ENCODE measurements at regions not wholly inside any gene's neighbourhood (a gene's known extent, or its start where the extent isn't known, plus 50 kb on each side); places are given as distances from the start of the nearest gene placed in this dataset.

DNA sequence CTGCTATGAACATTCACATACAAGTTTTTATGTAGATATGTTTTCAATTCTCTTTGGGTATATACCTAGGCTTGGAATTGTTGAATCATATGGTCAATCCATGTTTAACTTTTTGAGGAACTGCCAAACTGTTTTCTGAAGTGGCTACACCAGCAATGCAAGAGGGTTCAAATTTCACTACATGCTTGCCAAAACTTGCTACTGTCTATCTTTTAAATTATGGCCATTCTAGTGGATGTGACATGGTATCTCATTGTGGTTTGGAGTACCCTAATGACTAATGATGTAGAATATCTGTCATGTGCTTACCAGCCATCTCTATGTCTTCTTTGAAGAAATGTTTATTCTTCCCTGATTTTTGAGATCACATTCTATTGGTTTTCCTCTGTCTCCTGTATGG is 860.3 kb downstream of the DIAPH3 start:
- TF ChIP-seq POLR2AphosphoS5 (IDR thresholded peaks at IDR 0.05; ENCODE audit: low read depth, low read length) (no peak), SIN3A (IDR thresholded peaks at IDR 0.05; ENCODE audit: borderline replicate concordance, insufficient read depth, low read length) (no peak), TAF1 (IDR thresholded peaks at IDR 0.05; ENCODE audit: borderline replicate concordance, insufficient read depth, low read length) (no peak), FOXP2 (optimal IDR thresholded peaks at IDR 0.05; ENCODE audit: borderline replicate concordance, extremely low read depth, extremely low read length, insufficient read depth) (no peak)
- TF ChIP-seq, protein P1, sequence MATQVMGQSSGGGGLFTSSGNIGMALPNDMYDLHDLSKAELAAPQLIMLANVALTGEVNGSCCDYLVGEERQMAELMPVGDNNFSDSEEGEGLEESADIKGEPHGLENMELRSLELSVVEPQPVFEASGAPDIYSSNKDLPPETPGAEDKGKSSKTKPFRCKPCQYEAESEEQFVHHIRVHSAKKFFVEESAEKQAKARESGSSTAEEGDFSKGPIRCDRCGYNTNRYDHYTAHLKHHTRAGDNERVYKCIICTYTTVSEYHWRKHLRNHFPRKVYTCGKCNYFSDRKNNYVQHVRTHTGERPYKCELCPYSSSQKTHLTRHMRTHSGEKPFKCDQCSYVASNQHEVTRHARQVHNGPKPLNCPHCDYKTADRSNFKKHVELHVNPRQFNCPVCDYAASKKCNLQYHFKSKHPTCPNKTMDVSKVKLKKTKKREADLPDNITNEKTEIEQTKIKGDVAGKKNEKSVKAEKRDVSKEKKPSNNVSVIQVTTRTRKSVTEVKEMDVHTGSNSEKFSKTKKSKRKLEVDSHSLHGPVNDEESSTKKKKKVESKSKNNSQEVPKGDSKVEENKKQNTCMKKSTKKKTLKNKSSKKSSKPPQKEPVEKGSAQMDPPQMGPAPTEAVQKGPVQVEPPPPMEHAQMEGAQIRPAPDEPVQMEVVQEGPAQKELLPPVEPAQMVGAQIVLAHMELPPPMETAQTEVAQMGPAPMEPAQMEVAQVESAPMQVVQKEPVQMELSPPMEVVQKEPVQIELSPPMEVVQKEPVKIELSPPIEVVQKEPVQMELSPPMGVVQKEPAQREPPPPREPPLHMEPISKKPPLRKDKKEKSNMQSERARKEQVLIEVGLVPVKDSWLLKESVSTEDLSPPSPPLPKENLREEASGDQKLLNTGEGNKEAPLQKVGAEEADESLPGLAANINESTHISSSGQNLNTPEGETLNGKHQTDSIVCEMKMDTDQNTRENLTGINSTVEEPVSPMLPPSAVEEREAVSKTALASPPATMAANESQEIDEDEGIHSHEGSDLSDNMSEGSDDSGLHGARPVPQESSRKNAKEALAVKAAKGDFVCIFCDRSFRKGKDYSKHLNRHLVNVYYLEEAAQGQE (IDR thresholded peaks at IDR 0.05; ENCODE audit: insufficient read depth in 1 of 2, low read depth in 2 of 2, low read length in 2 of 2), result no peak

DNA sequence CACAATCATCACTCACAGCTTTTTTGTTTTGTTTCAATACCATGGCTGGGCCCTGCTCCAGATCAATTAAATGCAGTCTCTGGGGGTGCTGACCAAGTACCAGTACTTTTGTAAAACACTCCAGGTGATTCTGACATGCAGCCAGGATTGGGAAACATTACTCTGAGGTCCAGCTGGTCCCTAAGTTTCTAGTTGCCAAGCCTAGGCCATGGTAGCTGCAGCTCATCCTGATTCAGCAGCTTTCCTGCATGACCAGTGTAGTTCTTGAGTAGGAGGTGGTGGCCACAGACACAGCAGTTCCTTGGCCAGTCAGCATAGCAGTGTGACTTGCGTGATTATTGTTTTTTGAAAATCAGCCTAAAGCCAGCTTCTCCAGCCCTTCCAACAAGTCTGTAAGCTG is 859.1 kb downstream of the DIAPH3 start:
- TF ChIP-seq SIN3A (IDR thresholded peaks at IDR 0.05; ENCODE audit: borderline replicate concordance, insufficient read depth, low read length), result no peak
- TF ChIP-seq FOXP2 (optimal IDR thresholded peaks at IDR 0.05; ENCODE audit: borderline replicate concordance, extremely low read depth, extremely low read length, insufficient read depth), result no peak
- TF ChIP-seq, protein P1 (IDR thresholded peaks at IDR 0.05; ENCODE audit: insufficient read depth in 1 of 2, low read depth in 2 of 2, low read length in 2 of 2), result no peak
- no peak for TF ChIP-seq POLR2AphosphoS5 (IDR thresholded peaks at IDR 0.05; ENCODE audit: low read depth, low read length)
- TF ChIP-seq TAF1 (IDR thresholded peaks at IDR 0.05; ENCODE audit: borderline replicate concordance, insufficient read depth, low read length), result no peak

DNA sequence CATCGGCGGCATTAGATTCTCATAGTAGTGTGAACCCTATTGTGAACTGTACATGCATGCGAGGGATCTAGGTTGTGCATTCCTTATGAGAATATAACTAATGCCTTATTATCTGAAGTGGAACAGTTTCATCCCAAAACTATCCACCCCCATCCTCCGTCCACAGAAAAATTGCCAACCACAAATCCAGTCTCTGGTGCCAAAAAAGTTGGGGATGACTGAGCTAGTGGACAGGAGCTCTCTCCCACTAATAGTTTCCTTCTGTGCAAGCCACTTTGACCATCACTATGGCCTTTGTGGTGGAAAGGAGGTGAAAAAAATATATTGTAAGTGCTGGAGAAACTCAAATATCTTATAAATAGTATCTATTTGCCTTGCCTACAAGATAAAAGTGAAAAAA is 857.8 kb downstream of the DIAPH3 start:
- TF ChIP-seq TAF1 (IDR thresholded peaks at IDR 0.05; ENCODE audit: borderline replicate concordance, insufficient read depth, low read length) (no peak), SIN3A (IDR thresholded peaks at IDR 0.05; ENCODE audit: borderline replicate concordance, insufficient read depth, low read length) (no peak), FOXP2 (optimal IDR thresholded peaks at IDR 0.05; ENCODE audit: borderline replicate concordance, extremely low read depth, extremely low read length, insufficient read depth) (no peak), POLR2AphosphoS5 (IDR thresholded peaks at IDR 0.05; ENCODE audit: low read depth, low read length) (no peak)
- TF ChIP-seq, protein P1 (IDR thresholded peaks at IDR 0.05; ENCODE audit: insufficient read depth in 1 of 2, low read depth in 2 of 2, low read length in 2 of 2), result no peak

DNA sequence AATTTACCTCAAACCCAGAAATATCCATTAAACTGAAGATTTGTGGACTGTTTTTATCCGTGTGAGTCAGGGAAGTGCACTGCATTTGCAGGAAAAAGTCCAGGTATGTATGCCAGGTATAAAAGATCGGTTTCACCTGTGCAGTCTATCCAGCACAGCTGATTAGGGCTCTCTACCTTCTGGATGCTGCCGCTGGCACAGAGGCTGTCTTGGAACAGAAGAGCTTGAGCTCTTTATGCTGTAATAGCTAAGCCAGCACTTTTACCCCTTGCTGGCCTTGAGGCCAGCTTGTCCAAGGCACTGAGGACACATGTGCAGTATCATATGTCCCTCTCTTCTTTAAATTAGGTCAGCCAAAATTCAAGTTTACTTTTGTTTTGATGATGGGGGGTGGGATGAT is 851.0 kb downstream of the DIAPH3 start:
- TF ChIP-seq POLR2AphosphoS5 (IDR thresholded peaks at IDR 0.05; ENCODE audit: low read depth, low read length) (no peak), SIN3A (IDR thresholded peaks at IDR 0.05; ENCODE audit: borderline replicate concordance, insufficient read depth, low read length) (no peak), TAF1 (IDR thresholded peaks at IDR 0.05; ENCODE audit: borderline replicate concordance, insufficient read depth, low read length) (no peak), FOXP2 (optimal IDR thresholded peaks at IDR 0.05; ENCODE audit: borderline replicate concordance, extremely low read depth, extremely low read length, insufficient read depth) (no peak)
- TF ChIP-seq, protein P1 (IDR thresholded peaks at IDR 0.05; ENCODE audit: insufficient read depth in 1 of 2, low read depth in 2 of 2, low read length in 2 of 2), result no peak
